PC-9 (cell line): ENCODE measurements at regions not wholly inside any gene's neighbourhood (a gene's known extent, or its start where the extent isn't known, plus 50 kb on each side); places are given as distances from the start of the nearest gene placed in this dataset.

Experiments
- CTCF ChIP-seq: fragments of 200-600 bp; sonication (generic); conservative IDR thresholded peaks from 2 replicates; pipeline ENCODE4 v1.6.1; 2017; ENCODE audit warnings: mixed run types, antibody characterized with exemption, mild to moderate bottlenecking, moderate library complexity
- EZH2 ChIP-seq: fragments of 200-600 bp; sonication (generic); IDR thresholded peaks from 2 replicates; pipeline ENCODE4 v1.8.0; 2017; ENCODE audit warnings: antibody characterized with exemption, low read depth

- TF ChIP-seq CTCF (peak; percentile 61), EZH2 (no peak)
Measured at GRCh38 chr2:234611209-234611608, 114.3 kb upstream of the ARL4C start.
